ENCODE measurements at regions not wholly inside any gene's neighbourhood (a gene's known extent, or its start where the extent isn't known, plus 50 kb on each side); places are given as distances from the start of the nearest gene placed in this dataset.

DNA sequence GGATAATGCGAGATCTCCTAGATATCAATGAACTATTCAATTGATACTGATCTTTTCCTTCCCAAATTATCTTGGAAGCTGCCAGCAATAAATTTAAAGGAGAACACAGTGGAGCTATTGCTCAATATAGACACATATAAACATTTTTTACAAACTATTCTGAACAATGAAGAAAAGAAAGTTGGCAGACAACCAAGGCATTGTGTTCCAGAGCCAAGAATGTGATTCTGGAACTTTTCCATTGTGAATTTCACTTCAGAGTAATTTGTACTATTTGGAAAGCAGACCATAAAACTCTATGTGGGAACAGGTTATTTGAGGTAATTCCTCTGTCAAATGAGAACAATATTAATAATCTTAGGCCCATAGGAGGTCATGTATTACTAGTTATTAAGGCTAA is 588.2 kb downstream of the IRS1 start:
- TF ChIP-seq, protein P1, sequence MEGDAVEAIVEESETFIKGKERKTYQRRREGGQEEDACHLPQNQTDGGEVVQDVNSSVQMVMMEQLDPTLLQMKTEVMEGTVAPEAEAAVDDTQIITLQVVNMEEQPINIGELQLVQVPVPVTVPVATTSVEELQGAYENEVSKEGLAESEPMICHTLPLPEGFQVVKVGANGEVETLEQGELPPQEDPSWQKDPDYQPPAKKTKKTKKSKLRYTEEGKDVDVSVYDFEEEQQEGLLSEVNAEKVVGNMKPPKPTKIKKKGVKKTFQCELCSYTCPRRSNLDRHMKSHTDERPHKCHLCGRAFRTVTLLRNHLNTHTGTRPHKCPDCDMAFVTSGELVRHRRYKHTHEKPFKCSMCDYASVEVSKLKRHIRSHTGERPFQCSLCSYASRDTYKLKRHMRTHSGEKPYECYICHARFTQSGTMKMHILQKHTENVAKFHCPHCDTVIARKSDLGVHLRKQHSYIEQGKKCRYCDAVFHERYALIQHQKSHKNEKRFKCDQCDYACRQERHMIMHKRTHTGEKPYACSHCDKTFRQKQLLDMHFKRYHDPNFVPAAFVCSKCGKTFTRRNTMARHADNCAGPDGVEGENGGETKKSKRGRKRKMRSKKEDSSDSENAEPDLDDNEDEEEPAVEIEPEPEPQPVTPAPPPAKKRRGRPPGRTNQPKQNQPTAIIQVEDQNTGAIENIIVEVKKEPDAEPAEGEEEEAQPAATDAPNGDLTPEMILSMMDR (IDR thresholded peaks at IDR 0.05; ENCODE audit: insufficient read depth, low read depth, low read length, missing control alignments) = no peak
- no peak overlapping the region for H3K4me3 ChIP-seq (ENCODE audit: low read depth, low read length)
- no peak for DNase-seq (ENCODE audit: low read depth)

DNA sequence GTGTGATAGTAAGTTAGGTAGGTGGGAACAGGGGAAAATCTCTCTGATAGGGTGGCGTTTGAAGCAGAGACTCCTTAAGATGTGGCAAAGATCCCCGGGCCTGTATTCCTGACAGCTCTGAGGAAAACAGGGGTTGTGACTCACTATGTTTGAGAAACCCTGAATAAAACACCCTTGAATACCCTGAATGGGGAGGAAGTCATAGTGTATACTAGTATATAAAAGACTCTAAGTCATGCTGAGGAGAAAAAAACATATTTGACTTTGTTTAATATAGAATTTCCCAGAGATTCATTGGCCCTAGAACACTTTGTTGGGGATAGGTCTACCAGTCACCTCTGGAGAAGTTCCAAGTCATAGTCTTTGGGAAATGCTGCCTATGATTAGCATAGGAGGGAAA is 590.9 kb downstream of the IRS1 start:
- DNase-seq (ENCODE audit: low read depth) = no peak
- no peak overlapping the region for H3K4me3 ChIP-seq (ENCODE audit: low read depth, low read length)
- TF ChIP-seq, protein P1 (IDR thresholded peaks at IDR 0.05; ENCODE audit: insufficient read depth, low read depth, low read length, missing control alignments) = no peak

DNA sequence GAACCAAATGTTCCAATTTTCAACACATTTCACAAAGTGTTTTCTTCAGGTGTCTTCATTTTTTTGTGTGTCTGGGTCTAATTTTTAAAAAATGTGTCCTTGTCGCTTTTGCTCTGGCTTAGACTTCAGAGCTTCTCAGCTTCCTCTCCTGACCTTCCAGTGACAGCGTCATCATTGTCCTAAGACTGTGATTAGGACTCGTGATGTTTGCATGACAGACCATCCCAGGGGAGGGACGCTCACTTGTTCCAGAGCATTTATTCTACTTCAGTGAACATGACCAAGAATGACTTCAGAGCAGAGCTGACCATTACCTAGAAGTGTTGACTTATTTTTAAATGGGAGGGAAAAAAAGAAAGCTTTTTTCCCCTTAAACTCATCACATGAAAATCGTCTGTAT is 591.9 kb downstream of the IRS1 start:
- TF ChIP-seq, protein P1 (IDR thresholded peaks at IDR 0.05; ENCODE audit: insufficient read depth, low read depth, low read length, missing control alignments) = no peak
- DNase-seq (ENCODE audit: low read depth) = no peak
- H3K4me3 ChIP-seq (ENCODE audit: low read depth, low read length) = no peak overlapping the region

DNA sequence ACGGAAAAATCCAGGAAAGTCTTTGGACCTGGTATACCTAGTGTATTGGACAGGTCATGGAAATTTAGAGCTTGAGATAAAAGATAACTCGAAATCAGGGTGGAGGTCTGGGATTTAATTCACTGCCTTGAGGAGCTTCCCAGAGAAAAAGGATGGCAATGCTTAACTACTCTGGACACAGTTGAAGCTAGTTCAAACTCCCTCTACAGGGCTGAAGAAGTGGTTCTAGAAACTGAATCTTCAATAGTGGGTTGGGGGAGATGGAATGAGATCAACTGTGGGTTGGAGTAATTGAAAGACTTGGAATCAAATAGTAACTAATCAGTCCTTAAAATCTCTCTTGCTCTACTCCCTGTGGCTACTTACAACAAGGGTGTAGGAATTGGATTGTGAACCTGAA is 600.1 kb downstream of the IRS1 start:
- TF ChIP-seq, protein P1 (IDR thresholded peaks at IDR 0.05; ENCODE audit: insufficient read depth, low read depth, low read length, missing control alignments) = no peak
- H3K4me3 ChIP-seq (ENCODE audit: low read depth, low read length) = no peak overlapping the region
- DNase-seq (ENCODE audit: low read depth) = no peak

DNA sequence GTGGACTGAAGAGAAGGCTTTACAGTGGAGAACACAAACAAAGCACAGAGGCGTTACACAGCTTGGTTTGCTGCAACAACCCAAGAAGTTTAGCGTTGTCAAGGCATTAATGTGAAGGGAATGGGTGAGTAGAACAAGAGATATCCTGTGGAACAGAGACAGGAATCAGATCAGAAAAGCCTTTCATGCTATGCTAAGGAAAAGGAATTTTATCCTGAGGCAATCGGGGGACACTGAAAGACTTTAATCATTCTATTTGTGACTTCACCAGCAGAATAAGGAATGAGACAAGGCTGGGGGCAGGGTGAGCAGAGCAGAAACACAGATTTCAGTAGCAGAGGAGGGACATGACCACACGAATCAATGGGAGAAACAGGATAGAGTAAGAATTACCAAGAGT is 600.7 kb downstream of the IRS1 start:
- H3K4me3 ChIP-seq (ENCODE audit: low read depth, low read length) = no peak overlapping the region
- no peak for DNase-seq (ENCODE audit: low read depth)
- TF ChIP-seq, protein P1 (IDR thresholded peaks at IDR 0.05; ENCODE audit: insufficient read depth, low read depth, low read length, missing control alignments) = no peak

DNA sequence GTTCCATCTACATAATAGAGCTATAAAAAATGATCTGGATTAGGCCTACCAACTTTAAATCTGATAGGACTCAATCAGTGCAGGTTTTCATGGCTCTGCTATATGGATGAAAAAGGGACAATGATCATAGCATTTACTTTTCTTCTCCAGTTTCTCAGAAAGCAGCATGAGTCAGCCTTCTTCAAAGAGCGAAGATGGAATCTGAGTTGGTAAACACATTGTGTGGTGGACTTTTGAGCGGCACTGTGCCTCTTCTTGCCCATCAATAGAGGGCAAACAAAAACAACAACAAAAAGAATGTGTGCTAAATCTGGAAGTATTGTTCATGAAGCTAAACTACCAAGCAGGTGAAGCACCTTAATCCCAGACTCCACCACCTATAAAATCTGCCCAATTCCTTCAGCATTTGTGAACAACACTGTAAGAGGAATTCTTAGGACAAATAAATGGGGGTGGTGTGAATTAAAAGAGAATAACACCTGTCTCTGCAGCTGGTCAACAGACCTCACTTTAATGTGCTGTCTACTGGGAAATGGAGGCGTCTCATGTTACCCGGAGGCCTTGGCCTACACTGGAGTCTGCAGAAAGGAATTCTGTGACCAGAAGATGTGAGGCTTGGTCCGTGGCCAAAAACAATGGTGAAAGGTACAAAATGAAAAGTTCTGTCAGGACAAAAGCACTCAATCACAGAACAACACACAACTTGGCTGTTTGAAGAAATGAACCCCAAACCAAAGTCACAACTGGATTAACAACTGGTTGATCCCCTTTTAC is 609.0 kb downstream of the IRS1 start:
- no peak for DNase-seq (ENCODE audit: low read depth)
- TF ChIP-seq, protein P1 (IDR thresholded peaks at IDR 0.05; ENCODE audit: insufficient read depth, low read depth, low read length, missing control alignments) = no peak
- no peak overlapping the region for H3K4me3 ChIP-seq (ENCODE audit: low read depth, low read length)

DNA sequence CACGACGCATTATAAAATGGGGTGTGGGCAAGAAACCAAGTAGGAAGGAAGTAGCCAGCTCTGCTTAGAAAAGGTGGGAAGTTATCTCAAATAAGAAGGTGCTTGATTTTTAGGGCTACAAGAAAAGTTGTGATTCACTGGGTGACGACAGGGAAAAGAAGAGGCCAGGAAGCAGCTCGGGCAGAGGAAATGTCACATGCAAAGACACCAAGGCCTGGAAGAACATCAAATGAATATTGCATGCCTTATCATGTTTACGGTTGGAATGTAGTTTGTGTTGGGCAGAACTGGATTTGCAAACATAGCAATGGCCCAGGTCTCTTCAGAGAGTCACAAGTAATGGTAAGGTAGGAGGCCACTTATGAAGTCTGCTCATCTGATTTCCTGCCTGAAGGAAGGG is 610.6 kb downstream of the IRS1 start:
- H3K4me3 ChIP-seq (ENCODE audit: low read depth, low read length) = no peak overlapping the region
- no peak for DNase-seq (ENCODE audit: low read depth)
- TF ChIP-seq, protein P1 (IDR thresholded peaks at IDR 0.05; ENCODE audit: insufficient read depth, low read depth, low read length, missing control alignments) = no peak
